ENCODE measurements at regions not wholly inside any gene's neighbourhood (a gene's known extent, or its start where the extent isn't known, plus 50 kb on each side); places are given as distances from the start of the nearest gene placed in this dataset.

DNA sequence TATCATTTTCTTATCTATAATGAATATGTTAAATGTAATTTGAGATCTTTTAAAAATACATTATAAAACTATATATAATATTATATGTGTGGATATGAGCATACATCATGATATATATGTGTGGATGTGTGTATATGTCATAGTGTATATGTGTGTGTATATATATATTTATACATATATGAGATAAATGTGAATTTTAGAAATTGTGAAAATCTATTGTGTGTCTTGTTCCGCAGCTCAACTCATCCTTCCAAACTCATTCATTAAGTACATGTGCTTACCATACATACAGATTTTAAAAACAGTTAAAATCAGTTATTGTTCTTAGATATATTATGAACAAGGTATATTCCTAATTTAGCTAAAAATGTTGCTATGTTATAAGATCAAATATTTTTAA is 435.2 kb upstream of the MIR17HG start:
- TF ChIP-seq, protein P1, sequence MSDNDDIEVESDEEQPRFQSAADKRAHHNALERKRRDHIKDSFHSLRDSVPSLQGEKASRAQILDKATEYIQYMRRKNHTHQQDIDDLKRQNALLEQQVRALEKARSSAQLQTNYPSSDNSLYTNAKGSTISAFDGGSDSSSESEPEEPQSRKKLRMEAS (IDR thresholded peaks at IDR 0.05): no peak
- TF ChIP-seq, protein P2, sequence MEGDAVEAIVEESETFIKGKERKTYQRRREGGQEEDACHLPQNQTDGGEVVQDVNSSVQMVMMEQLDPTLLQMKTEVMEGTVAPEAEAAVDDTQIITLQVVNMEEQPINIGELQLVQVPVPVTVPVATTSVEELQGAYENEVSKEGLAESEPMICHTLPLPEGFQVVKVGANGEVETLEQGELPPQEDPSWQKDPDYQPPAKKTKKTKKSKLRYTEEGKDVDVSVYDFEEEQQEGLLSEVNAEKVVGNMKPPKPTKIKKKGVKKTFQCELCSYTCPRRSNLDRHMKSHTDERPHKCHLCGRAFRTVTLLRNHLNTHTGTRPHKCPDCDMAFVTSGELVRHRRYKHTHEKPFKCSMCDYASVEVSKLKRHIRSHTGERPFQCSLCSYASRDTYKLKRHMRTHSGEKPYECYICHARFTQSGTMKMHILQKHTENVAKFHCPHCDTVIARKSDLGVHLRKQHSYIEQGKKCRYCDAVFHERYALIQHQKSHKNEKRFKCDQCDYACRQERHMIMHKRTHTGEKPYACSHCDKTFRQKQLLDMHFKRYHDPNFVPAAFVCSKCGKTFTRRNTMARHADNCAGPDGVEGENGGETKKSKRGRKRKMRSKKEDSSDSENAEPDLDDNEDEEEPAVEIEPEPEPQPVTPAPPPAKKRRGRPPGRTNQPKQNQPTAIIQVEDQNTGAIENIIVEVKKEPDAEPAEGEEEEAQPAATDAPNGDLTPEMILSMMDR (IDR thresholded peaks at IDR 0.05; ENCODE audit: low read depth, low read length, missing input control): no peak
- TF ChIP-seq JUND (IDR thresholded peaks at IDR 0.05) (no peak), RAD21 (IDR thresholded peaks at IDR 0.05) (no peak), YY1 (IDR thresholded peaks at IDR 0.05) (no peak), NR2F2 (IDR thresholded peaks at IDR 0.05) (no peak)
- TF ChIP-seq, protein P3, sequence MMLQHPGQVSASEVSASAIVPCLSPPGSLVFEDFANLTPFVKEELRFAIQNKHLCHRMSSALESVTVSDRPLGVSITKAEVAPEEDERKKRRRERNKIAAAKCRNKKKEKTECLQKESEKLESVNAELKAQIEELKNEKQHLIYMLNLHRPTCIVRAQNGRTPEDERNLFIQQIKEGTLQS (IDR thresholded peaks at IDR 0.05): no peak
- TF ChIP-seq, protein P4, sequence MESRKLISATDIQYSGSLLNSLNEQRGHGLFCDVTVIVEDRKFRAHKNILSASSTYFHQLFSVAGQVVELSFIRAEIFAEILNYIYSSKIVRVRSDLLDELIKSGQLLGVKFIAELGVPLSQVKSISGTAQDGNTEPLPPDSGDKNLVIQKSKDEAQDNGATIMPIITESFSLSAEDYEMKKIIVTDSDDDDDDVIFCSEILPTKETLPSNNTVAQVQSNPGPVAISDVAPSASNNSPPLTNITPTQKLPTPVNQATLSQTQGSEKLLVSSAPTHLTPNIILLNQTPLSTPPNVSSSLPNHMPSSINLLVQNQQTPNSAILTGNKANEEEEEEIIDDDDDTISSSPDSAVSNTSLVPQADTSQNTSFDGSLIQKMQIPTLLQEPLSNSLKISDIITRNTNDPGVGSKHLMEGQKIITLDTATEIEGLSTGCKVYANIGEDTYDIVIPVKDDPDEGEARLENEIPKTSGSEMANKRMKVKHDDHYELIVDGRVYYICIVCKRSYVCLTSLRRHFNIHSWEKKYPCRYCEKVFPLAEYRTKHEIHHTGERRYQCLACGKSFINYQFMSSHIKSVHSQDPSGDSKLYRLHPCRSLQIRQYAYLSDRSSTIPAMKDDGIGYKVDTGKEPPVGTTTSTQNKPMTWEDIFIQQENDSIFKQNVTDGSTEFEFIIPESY (IDR thresholded peaks at IDR 0.05): no peak
- TF ChIP-seq, protein P5, sequence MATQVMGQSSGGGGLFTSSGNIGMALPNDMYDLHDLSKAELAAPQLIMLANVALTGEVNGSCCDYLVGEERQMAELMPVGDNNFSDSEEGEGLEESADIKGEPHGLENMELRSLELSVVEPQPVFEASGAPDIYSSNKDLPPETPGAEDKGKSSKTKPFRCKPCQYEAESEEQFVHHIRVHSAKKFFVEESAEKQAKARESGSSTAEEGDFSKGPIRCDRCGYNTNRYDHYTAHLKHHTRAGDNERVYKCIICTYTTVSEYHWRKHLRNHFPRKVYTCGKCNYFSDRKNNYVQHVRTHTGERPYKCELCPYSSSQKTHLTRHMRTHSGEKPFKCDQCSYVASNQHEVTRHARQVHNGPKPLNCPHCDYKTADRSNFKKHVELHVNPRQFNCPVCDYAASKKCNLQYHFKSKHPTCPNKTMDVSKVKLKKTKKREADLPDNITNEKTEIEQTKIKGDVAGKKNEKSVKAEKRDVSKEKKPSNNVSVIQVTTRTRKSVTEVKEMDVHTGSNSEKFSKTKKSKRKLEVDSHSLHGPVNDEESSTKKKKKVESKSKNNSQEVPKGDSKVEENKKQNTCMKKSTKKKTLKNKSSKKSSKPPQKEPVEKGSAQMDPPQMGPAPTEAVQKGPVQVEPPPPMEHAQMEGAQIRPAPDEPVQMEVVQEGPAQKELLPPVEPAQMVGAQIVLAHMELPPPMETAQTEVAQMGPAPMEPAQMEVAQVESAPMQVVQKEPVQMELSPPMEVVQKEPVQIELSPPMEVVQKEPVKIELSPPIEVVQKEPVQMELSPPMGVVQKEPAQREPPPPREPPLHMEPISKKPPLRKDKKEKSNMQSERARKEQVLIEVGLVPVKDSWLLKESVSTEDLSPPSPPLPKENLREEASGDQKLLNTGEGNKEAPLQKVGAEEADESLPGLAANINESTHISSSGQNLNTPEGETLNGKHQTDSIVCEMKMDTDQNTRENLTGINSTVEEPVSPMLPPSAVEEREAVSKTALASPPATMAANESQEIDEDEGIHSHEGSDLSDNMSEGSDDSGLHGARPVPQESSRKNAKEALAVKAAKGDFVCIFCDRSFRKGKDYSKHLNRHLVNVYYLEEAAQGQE (IDR thresholded peaks at IDR 0.05): no peak

Data from liver (tissue), 3 donors.